Fibroblast of villous mesenchyme (primary cell): ENCODE measurements at regions not wholly inside any gene's neighbourhood (a gene's known extent, or its start where the extent isn't known, plus 50 kb on each side); places are given as distances from the start of the nearest gene placed in this dataset.
A peak's percentile ranks its signal among the peaks of the same experiment; 100 is the strongest.

Experiments used
- DNase-seq: peaks from one replicate; pipeline ENCODE4 v3.0.0-alpha.2; 2010; ENCODE audit warnings: low read depth
- H3K4me3 ChIP-seq: 2 replicates; pipeline ENCODE4 v1.5.1; 2011; ENCODE audit warnings: low read depth, mild to moderate bottlenecking, low read length
- CTCF ChIP-seq: IDR thresholded peaks from 2 replicates; pipeline ENCODE4 v1.5.1; 2012; ENCODE audit warnings: low read depth, mild to moderate bottlenecking, low read length; ENCODE audit not compliant: insufficient read depth

GRCh38 chr9:81819859-81820546, 108.2 kb upstream of the SPATA31D4 start:
- peak; percentile 17 for DNase-seq
- H3K4me3 ChIP-seq, result no peak overlapping the region
- TF ChIP-seq CTCF, result no peak

- TF ChIP-seq CTCF, result no peak
- no peak for DNase-seq
- no peak overlapping the region for H3K4me3 ChIP-seq
Measured at GRCh38 chr9:81822301-81822865, 105.8 kb upstream of the SPATA31D4 start.

GRCh38 chr9:81822967-81823366, 105.3 kb upstream of the SPATA31D4 start:
- no peak overlapping the region for H3K4me3 ChIP-seq
- TF ChIP-seq CTCF, result no peak
- DNase-seq, result no peak

GRCh38 chr9:81823672-81824554, 104.3 kb upstream of the SPATA31D4 start:
- no peak overlapping the region for H3K4me3 ChIP-seq
- TF ChIP-seq CTCF, result no peak
- no peak for DNase-seq

- no peak for TF ChIP-seq CTCF
- no peak overlapping the region for H3K4me3 ChIP-seq
- no peak for DNase-seq
Measured at GRCh38 chr9:81824802-81825730, 103.2 kb upstream of the SPATA31D4 start.

GRCh38 chr9:81825846-81826516, 102.2 kb upstream of the SPATA31D4 start:
- H3K4me3 ChIP-seq, result no peak overlapping the region
- TF ChIP-seq CTCF, result no peak
- no peak for DNase-seq
